ENCODE measurements at regions not wholly inside any gene's neighbourhood (a gene's known extent, or its start where the extent isn't known, plus 50 kb on each side); places are given as distances from the start of the nearest gene placed in this dataset.

GRCh38 chr14:71734076-71734475 is 198.2 kb upstream of the RGS6 start:
- no peaks in the 10 kb centered on the region for H3K4me1 ChIP-seq (ENCODE audit: low read length)
- no peaks in the 10 kb centered on the region for H3K9me2 ChIP-seq (replicated peaks; ENCODE audit: insufficient read depth, low read length)
- no peak overlapping the region for H3K4me2 ChIP-seq (ENCODE audit: low read depth, low read length, poor library complexity, severe bottlenecking)
- no peak overlapping the region for H2AFZ ChIP-seq (ENCODE audit: low read length)
- DNase-seq: no peak
- H3K27ac ChIP-seq (ENCODE audit: low read length): no peak overlapping the region
- no peaks in the 10 kb centered on the region for H3K27me3 ChIP-seq (ENCODE audit: low read length)
- no peaks in the 10 kb centered on the region for H3K79me2 ChIP-seq (ENCODE audit: low read length)
- no peaks in the 10 kb centered on the region for H4K20me1 ChIP-seq (ENCODE audit: insufficient read depth, low read depth, low read length)
- H3K9me3 ChIP-seq (ENCODE audit: low read length): no peaks in the 10 kb centered on the region
- H3K36me3 ChIP-seq (ENCODE audit: insufficient read depth, low read length): no peaks in the 10 kb centered on the region
- no peak overlapping the region for H3K4me3 ChIP-seq (ENCODE audit: low read length)
- no peak overlapping the region for H3K9ac ChIP-seq (ENCODE audit: low read length)

GRCh38 chr14:71734885-71735284 is 197.3 kb upstream of the RGS6 start:
- Histone ChIP-seq H3K36me3 (ENCODE audit: insufficient read depth, low read length) (no peaks in the 10 kb centered on the region), H3K4me2 (ENCODE audit: low read depth, low read length, poor library complexity, severe bottlenecking) (no peak overlapping the region), H4K20me1 (ENCODE audit: insufficient read depth, low read depth, low read length) (no peaks in the 10 kb centered on the region), H3K9me3 (ENCODE audit: low read length) (no peaks in the 10 kb centered on the region), H3K79me2 (ENCODE audit: low read length) (no peaks in the 10 kb centered on the region), H2AFZ (ENCODE audit: low read length) (no peak overlapping the region), H3K4me3 (ENCODE audit: low read length) (no peak overlapping the region), H3K9ac (ENCODE audit: low read length) (no peak overlapping the region), H3K27ac (ENCODE audit: low read length) (no peak overlapping the region), H3K4me1 (ENCODE audit: low read length) (no peaks in the 10 kb centered on the region), H3K27me3 (ENCODE audit: low read length) (no peaks in the 10 kb centered on the region), H3K9me2 (replicated peaks; ENCODE audit: insufficient read depth, low read length) (no peaks in the 10 kb centered on the region)
- no peak for DNase-seq

- Histone ChIP-seq H3K9ac (ENCODE audit: low read length) (no peak overlapping the region), H3K36me3 (ENCODE audit: insufficient read depth, low read length) (no peaks in the 10 kb centered on the region), H3K4me1 (ENCODE audit: low read length) (no peaks in the 10 kb centered on the region), H3K79me2 (ENCODE audit: low read length) (no peaks in the 10 kb centered on the region), H3K27me3 (ENCODE audit: low read length) (no peaks in the 10 kb centered on the region), H2AFZ (ENCODE audit: low read length) (no peak overlapping the region), H3K4me3 (ENCODE audit: low read length) (no peak overlapping the region), H3K9me2 (replicated peaks; ENCODE audit: insufficient read depth, low read length) (no peaks in the 10 kb centered on the region), H3K4me2 (ENCODE audit: low read depth, low read length, poor library complexity, severe bottlenecking) (no peak overlapping the region), H4K20me1 (ENCODE audit: insufficient read depth, low read depth, low read length) (no peaks in the 10 kb centered on the region), H3K9me3 (ENCODE audit: low read length) (no peaks in the 10 kb centered on the region), H3K27ac (ENCODE audit: low read length) (no peak overlapping the region)
- DNase-seq: no peak
These were observed 194.5 kb upstream of the RGS6 start for GRCh38 chr14:71737760-71738159.

DNA sequence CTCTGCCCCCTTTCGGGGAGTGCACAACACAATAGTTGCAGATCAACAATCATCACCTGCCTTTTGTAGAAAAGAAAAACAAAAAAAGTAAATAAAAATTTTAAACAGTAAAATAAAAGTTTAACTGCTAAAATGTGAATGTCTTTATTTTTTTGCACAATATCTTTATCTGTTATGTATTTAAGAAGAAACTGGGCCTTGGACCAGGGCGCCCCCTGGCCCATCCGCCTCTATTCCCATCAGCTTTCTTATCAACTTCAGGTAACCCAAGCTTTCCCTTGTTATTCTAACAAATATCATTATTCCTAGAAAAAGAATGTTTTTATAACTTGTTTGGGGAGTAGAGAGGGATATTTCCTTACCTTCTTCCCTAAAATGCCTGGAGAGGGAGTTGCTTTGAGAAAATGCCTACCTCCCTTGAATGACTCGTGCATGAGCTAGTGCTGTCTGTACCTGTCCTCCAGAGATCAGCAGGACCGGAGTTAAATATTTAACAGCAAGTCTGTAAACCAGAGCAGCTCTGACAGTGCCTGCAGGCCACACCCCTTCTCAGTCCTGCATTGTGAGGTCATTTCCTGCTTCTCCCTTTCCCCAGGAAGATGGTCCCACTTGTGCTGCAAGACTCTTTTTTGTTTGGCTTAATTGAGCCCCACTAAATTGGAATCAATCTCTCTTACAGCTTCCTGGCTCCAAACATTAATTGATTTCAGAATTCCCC is 192.8 kb upstream of the RGS6 start:
- Histone ChIP-seq H3K9me2 (replicated peaks; ENCODE audit: insufficient read depth, low read length) (no peaks in the 10 kb centered on the region), H3K4me2 (ENCODE audit: low read depth, low read length, poor library complexity, severe bottlenecking) (no peak overlapping the region), H4K20me1 (ENCODE audit: insufficient read depth, low read depth, low read length) (no peaks in the 10 kb centered on the region), H3K27me3 (ENCODE audit: low read length) (no peaks in the 10 kb centered on the region), H3K27ac (ENCODE audit: low read length) (no peak overlapping the region), H2AFZ (ENCODE audit: low read length) (no peak overlapping the region), H3K36me3 (ENCODE audit: insufficient read depth, low read length) (no peaks in the 10 kb centered on the region), H3K79me2 (ENCODE audit: low read length) (no peaks in the 10 kb centered on the region), H3K9me3 (ENCODE audit: low read length) (no peaks in the 10 kb centered on the region), H3K9ac (ENCODE audit: low read length) (no peak overlapping the region), H3K4me3 (ENCODE audit: low read length) (no peak overlapping the region), H3K4me1 (ENCODE audit: low read length) (no peaks in the 10 kb centered on the region)
- peak; percentile 46 for DNase-seq

GRCh38 chr14:71741241-71741640 is 191.0 kb upstream of the RGS6 start:
- Histone ChIP-seq H3K4me1 (ENCODE audit: low read length) (no peaks in the 10 kb centered on the region), H2AFZ (ENCODE audit: low read length) (no peak overlapping the region), H3K9me3 (ENCODE audit: low read length) (no peaks in the 10 kb centered on the region), H3K36me3 (ENCODE audit: insufficient read depth, low read length) (no peaks in the 10 kb centered on the region), H4K20me1 (ENCODE audit: insufficient read depth, low read depth, low read length) (no peaks in the 10 kb centered on the region), H3K27ac (ENCODE audit: low read length) (no peak overlapping the region), H3K79me2 (ENCODE audit: low read length) (no peaks in the 10 kb centered on the region), H3K9me2 (replicated peaks; ENCODE audit: insufficient read depth, low read length) (no peaks in the 10 kb centered on the region), H3K4me3 (ENCODE audit: low read length) (no peak overlapping the region), H3K4me2 (ENCODE audit: low read depth, low read length, poor library complexity, severe bottlenecking) (no peak overlapping the region), H3K9ac (ENCODE audit: low read length) (no peak overlapping the region), H3K27me3 (ENCODE audit: low read length) (no peaks in the 10 kb centered on the region)
- no peak for DNase-seq

- Histone ChIP-seq H3K4me1 (ENCODE audit: low read length) (no peaks in the 10 kb centered on the region), H3K9ac (ENCODE audit: low read length) (no peak overlapping the region), H3K27ac (ENCODE audit: low read length) (no peak overlapping the region), H3K27me3 (ENCODE audit: low read length) (no peaks in the 10 kb centered on the region), H3K79me2 (ENCODE audit: low read length) (no peaks in the 10 kb centered on the region), H3K4me2 (ENCODE audit: low read depth, low read length, poor library complexity, severe bottlenecking) (no peak overlapping the region), H3K36me3 (ENCODE audit: insufficient read depth, low read length) (no peaks in the 10 kb centered on the region), H3K9me3 (ENCODE audit: low read length) (no peaks in the 10 kb centered on the region; the same call in 1 of the 2 replicates), H3K9me2 (replicated peaks; ENCODE audit: insufficient read depth, low read length) (no peaks in the 10 kb centered on the region), H2AFZ (ENCODE audit: low read length) (no peak overlapping the region), H3K4me3 (ENCODE audit: low read length) (no peak overlapping the region), H4K20me1 (ENCODE audit: insufficient read depth, low read depth, low read length) (no peaks in the 10 kb centered on the region)
- DNase-seq: no peak
These were observed 189.7 kb upstream of the RGS6 start for GRCh38 chr14:71742485-71742884.

DNA sequence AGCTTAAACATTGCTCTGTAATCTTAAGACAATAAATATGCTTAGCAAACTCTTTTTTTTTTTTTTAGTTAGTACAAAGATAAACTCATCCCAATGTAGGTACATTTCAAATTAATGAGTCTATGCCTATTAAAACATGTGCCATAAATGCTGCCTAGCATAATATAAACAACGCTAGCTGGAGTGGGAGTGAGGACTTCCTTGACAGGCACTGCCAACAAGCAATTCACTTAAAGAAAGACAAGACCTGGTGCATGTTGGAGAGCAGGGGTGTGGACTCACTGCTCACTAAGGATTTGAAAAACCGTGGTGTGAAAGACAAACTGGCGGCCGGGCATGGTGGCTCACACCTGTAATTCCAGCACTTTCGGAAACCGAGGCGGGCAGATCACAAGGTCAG is 187.2 kb upstream of the RGS6 start:
- Histone ChIP-seq H3K9ac (ENCODE audit: low read length) (no peak overlapping the region), H3K4me1 (ENCODE audit: low read length) (no peaks in the 10 kb centered on the region), H3K27ac (ENCODE audit: low read length) (no peak overlapping the region), H3K4me3 (ENCODE audit: low read length) (no peak overlapping the region), H3K27me3 (ENCODE audit: low read length) (no peaks in the 10 kb centered on the region), H3K79me2 (ENCODE audit: low read length) (no peaks in the 10 kb centered on the region), H3K4me2 (ENCODE audit: low read depth, low read length, poor library complexity, severe bottlenecking) (no peak overlapping the region), H3K36me3 (ENCODE audit: insufficient read depth, low read length) (no peaks in the 10 kb centered on the region), H3K9me3 (ENCODE audit: low read length) (peaks cover 6% of the 10 kb centered on the region), H4K20me1 (ENCODE audit: insufficient read depth, low read depth, low read length) (no peaks in the 10 kb centered on the region), H2AFZ (ENCODE audit: low read length) (no peak overlapping the region), H3K9me2 (replicated peaks; ENCODE audit: insufficient read depth, low read length) (no peaks in the 10 kb centered on the region)
- no peak for DNase-seq

DNA sequence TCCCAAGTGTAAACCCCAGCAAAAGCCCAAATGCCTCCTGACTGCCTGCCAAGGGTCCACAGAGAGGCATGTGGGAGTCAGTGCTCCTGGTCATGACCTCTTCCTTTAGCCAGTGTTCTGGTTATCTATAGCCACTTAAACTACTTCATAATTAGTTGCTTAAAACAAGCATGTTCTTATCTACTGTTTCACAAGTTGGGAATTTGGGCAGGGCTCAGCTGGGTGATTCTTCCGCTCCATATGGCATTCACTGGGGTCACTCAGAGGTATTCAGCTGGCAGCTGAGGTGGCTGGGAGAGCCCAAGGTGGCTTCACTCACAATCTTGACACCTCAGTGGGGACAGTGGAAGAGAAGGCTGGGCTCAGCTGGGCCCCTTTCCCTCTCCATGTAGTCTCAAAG is 184.0 kb upstream of the RGS6 start:
- DNase-seq: no peak
- no peak overlapping the region for H3K4me3 ChIP-seq (ENCODE audit: low read length)
- H3K79me2 ChIP-seq (ENCODE audit: low read length): no peaks in the 10 kb centered on the region
- H3K9me3 ChIP-seq (ENCODE audit: low read length): peaks cover 6% of the 10 kb centered on the region
- no peak overlapping the region for H2AFZ ChIP-seq (ENCODE audit: low read length)
- no peaks in the 10 kb centered on the region for H3K36me3 ChIP-seq (ENCODE audit: insufficient read depth, low read length)
- H3K4me2 ChIP-seq (ENCODE audit: low read depth, low read length, poor library complexity, severe bottlenecking): no peak overlapping the region
- no peaks in the 10 kb centered on the region for H4K20me1 ChIP-seq (ENCODE audit: insufficient read depth, low read depth, low read length)
- H3K9ac ChIP-seq (ENCODE audit: low read length): no peak overlapping the region
- peaks cover 5% of the 10 kb centered on the region for H3K4me1 ChIP-seq (ENCODE audit: low read length)
- H3K9me2 ChIP-seq (replicated peaks; ENCODE audit: insufficient read depth, low read length): no peaks in the 10 kb centered on the region
- H3K27me3 ChIP-seq (ENCODE audit: low read length): no peaks in the 10 kb centered on the region
- no peak overlapping the region for H3K27ac ChIP-seq (ENCODE audit: low read length)
